SK-N-MC (cell line): ENCODE measurements at regions not wholly inside any gene's neighbourhood (a gene's known extent, or its start where the extent isn't known, plus 50 kb on each side); places are given as distances from the start of the nearest gene placed in this dataset.

Experiments used
- EZH2 ChIP-seq: fragments of 200-600 bp; sonication (generic); IDR thresholded peaks from one replicate; pipeline ENCODE4 v1.6.1; 2017; ENCODE audit warnings: antibody characterized with exemption
- FOXP2 ChIP-seq: optimal IDR thresholded peaks from 2 replicates; pipeline ENCODE3; 2011; ENCODE audit warnings: mild to moderate bottlenecking, moderate library complexity; ENCODE audit not compliant: insufficient read depth; ENCODE audit errors: extremely low read length, control extremely low read depth
- POLR2AphosphoS5 ChIP-seq: IDR thresholded peaks from 2 replicates; pipeline ENCODE4 v1.6.1; 2012; ENCODE audit warnings: mild to moderate bottlenecking, low read depth, low read length, borderline replicate concordance

DNA sequence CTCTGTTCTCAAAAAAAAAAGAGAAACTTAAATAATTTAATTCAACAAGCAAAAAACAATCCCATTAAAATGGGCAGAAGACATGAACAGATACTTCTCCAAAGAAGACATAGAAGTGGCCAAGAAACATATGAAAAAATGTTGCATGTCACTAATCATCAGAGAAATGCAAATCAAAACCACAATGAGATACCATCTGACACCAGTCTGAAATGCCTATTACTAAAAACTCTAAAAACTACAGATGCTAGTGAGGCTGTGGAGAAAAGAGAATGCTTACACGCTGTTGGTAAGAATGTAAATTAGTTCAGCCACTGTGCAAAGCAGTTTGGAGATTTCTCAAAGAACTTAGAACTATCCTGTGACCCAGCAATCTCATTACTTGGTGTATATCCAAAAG is 382.9 kb downstream of the OTOL1 start:
- TF ChIP-seq EZH2 (no peak), FOXP2 (no peak), POLR2AphosphoS5 (no peak)
